Cardiac fibroblast (primary cell): ENCODE measurements at regions not wholly inside any gene's neighbourhood (a gene's known extent, or its start where the extent isn't known, plus 50 kb on each side); places are given as distances from the start of the nearest gene placed in this dataset.
"Not testable (repeated sequence)": the region's sequence is repeated elsewhere in the genome, so short reads cannot be mapped to it uniquely, and the experiment has no call there.

Source experiments
- DNase-seq, 2 donors: peaks; one replicate each; pipeline versions ENCODE4 v3.0.0 to v3.0.0-alpha.2; 2010; ENCODE audit warnings: low read depth in 2 of 2
- H3K4me3 ChIP-seq, 2 donors: replicated peaks in 1 of 2; 1 replicate in 1 of 2; 2 replicates in 1 of 2; pipeline ENCODE4 v1.5.1; 2011; ENCODE audit warnings: low read depth in 2 of 2, low read length in 2 of 2, mild to moderate bottlenecking in 2 of 2, moderate library complexity in 1 of 2
- TF ChIP-seq, protein P1 (sequence below): IDR thresholded peaks from one replicate; pipeline ENCODE4 v1.5.1; 2011; ENCODE audit warnings: low read depth, mild to moderate bottlenecking, low read length, inconsistent platforms

DNA sequence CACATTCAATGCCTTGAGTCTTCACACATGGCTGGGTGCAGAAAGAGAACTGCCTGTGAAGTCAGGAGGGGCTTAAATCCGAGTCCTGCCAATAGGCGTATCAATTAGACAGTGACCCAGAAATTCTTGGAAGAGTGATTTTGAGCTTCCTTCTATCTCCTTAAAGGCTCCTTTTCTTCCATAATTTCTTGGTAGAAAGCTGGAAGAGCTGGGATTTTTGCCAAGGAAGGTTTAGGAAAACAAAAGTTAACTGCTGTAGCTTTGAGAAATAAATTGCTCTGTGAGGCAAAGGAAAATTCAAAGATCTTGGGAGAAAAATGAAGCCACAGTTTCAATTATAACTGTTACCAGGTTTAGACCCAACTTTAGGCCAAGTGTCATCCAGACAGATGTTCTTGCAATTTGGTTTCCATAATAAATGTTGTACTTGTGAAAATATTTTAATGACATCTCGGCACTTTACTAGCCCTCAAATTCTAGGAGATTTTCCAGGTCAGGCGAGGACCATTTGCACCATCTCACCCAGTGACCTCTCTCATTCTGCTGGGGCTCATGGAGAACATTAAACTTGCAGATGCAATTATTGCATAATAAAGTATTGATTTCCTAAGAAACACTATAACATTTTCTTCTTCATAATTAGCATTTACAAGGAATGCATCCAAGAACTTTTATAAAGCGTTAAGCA is 329.7 kb upstream of the MEIS1 start:
- DNase-seq: no peak
- H3K4me3 ChIP-seq: no peak overlapping the region
- TF ChIP-seq, protein P1, sequence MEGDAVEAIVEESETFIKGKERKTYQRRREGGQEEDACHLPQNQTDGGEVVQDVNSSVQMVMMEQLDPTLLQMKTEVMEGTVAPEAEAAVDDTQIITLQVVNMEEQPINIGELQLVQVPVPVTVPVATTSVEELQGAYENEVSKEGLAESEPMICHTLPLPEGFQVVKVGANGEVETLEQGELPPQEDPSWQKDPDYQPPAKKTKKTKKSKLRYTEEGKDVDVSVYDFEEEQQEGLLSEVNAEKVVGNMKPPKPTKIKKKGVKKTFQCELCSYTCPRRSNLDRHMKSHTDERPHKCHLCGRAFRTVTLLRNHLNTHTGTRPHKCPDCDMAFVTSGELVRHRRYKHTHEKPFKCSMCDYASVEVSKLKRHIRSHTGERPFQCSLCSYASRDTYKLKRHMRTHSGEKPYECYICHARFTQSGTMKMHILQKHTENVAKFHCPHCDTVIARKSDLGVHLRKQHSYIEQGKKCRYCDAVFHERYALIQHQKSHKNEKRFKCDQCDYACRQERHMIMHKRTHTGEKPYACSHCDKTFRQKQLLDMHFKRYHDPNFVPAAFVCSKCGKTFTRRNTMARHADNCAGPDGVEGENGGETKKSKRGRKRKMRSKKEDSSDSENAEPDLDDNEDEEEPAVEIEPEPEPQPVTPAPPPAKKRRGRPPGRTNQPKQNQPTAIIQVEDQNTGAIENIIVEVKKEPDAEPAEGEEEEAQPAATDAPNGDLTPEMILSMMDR: no peak

DNA sequence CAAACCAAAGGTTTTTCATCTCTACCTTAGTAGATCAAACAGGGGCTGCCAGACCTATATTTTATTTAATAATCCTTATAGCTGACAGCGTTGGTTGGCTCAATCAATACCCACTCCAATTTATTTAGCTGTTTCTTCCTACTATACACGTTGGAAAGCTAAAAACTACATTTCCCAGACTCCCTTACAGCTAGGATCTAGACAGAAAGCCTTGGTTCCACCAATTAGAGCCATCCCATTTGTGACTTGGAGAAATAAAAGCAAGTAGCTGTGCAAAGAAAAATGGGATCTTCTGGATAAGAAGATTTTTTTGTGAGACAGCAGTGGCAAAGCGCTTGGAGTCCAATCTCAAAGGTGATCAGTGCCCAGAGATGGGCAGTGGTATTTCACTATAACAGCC is 331.3 kb upstream of the MEIS1 start:
- TF ChIP-seq, protein P1: no peak
- H3K4me3 ChIP-seq: no peak overlapping the region
- DNase-seq: no peak

DNA sequence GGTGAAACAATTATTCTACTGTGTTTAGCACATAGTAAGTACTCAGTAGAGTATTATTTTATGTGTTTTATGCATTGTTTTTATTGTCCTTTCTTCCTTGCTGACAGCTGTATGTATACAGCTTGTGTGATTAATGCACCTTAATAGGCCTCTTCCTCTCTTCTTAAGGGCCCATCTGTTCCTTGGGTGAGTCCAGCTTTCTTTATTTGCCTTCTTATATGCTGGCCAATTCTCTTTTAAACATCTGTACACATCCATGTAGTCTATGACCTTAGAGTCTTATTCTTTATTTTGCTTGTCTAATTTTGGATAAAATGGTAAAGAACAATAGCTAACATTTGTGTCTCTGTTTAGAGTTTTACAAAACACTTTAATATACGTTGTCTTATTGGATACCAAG is 333.7 kb upstream of the MEIS1 start:
- TF ChIP-seq, protein P1: no peak
- no peak overlapping the region for H3K4me3 ChIP-seq
- no peak for DNase-seq

DNA sequence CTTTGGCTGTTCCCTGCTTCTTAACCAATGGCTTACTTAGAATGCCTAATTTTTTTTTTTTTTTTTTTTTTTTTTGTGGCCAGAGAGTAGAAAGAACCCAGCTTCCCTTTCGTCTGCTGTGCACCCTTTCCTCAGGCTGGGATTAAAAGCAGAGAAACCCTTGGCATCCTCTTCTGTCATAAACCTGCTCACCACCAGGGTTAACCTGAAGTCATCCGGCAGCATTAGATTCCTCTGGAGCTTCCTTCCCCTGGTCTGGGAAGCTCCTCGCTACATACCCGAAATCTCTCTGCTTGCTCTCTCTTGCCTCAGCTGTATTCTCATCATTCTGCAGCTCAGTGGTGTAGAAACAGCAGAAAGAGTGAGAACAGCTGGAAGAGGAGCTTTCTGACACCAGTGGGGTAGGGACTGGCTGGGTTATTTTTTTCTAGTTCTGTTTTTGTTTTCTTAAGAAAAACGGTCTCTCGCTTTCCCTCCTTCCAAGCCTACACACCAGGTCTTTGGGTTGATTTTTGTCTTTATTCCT is 339.0 kb upstream of the MEIS1 start:
- DNase-seq: no peak
- TF ChIP-seq, protein P1: no peak
- H3K4me3 ChIP-seq: no peak overlapping the region

DNA sequence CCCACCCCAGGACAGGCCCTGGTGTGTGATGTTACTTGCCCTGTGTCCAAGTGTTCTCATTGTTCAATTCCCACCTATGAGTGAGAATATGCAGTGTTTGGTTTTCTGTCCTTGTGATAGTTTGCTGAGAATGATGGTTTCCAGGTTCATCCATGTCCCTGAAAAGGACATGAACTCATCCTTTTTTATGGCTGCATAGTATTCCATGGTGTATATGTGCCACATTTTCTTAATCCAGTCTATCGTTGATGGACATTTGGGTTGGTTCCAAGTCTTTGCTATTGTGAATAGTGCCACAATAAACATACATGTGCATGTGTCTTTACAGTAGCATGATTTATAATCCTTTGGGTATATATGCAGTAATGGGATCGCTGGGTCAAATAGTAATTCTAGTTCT is 340.2 kb upstream of the MEIS1 start:
- not testable (repeated sequence) for H3K4me3 ChIP-seq, DNase-seq

DNA sequence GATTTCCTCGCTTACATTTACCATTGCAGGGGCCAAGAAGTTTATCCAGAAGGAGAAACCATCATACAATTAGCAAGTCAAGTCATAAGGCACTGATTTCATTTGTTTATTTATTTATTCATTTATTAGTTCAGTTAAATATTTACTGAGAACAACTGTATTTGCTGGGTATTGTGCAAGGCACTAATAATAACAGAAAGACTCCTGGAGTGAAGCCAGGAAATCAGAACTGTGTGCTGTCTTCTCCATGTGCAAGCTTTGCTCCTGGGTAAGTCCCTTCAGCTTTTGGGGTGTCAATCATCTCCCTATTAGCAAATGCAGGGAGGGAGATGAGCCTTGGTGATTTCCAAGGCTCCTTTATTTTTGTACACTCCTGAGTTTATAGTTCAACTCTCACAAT is 341.6 kb upstream of the MEIS1 start:
- H3K4me3 ChIP-seq: no peak overlapping the region
- DNase-seq: no peak
- TF ChIP-seq, protein P1: no peak

DNA sequence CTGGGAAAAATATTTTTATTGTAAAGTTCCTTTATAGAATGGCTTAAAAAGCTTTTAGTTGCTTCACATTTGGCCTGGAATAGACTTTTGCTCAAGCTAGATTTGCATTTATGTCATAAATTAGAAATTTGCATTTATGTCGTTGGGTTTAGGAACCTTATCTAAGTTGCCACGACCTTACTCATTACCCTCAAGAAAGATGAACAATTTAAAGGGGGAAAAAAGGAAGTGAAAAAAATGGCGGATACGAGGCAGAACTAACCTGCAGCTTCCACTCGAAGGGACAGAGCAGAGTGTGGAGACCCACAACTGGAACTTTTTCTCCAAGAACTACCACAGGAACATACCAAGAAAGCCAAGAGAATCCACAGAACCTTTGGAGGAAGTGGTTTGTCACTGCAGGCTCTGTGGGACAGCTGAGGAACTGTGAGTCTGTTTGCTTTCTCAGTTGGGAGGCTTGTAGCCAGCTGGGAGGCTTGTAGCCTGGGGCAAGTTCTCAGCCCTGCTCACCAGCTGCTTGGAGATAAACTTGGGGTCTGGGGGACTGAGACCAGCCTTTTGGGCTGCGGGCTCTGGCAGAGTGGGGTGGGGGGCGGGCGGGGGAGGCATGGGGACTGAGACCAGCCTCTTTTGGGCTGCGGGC is 349.9 kb upstream of the MEIS1 start:
- no peak overlapping the region for H3K4me3 ChIP-seq
- no peak for DNase-seq
- TF ChIP-seq, protein P1: no peak
